ENCODE measurements at regions not wholly inside any gene's neighbourhood (a gene's known extent, or its start where the extent isn't known, plus 50 kb on each side); places are given as distances from the start of the nearest gene placed in this dataset.

DNA sequence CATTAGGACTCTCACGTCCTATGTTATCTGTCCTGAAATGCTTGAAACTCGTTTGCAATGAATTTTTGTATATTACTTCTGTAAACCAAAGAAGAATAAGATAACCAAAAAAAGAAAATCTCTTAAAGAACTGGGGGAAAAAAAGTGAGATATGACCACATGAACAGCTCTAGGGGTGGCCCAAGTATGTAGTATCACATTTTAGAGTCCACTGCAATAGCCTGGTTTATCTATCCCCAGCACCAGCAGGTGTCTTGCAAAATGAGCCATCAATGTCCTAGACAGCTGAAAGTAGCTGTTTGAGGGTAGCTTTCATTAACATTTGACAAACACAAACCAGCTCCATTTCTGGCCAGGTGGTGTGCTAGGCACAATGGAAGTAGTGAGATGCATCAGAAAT is 102.8 kb downstream of the PXDC1 start:
- ATAC-seq (no peak), FAIRE-seq (no peak), DNase-seq (ENCODE audit: low read depth, low spot score) (no peak)
- ChIA-PET POLR2A (no interaction called here), RAD21 (ENCODE audit: unreplicated experiment) (no interaction called here), SMC1A (ENCODE audit: uncharacterized antibody, unreplicated experiment) (no interaction called here), CTCF (no interaction called here)
- H4K20me1 ChIP-seq (ENCODE audit: control insufficient read depth, insufficient read depth), result no peaks in the 10 kb centered on the region
- H3K4me3 ChIP-seq, result no peak overlapping the region
- intact Hi-C loops (cut with micrococcal nuclease; ENCODE audit: unreplicated experiment), result no loop called here
- no peak overlapping the region for H2AFZ ChIP-seq (ENCODE audit: control insufficient read depth, low read depth, low read length)
- H3K27me3 ChIP-seq (replicated peaks in 1 of 2; ENCODE audit: control insufficient read depth in 2 of 2, insufficient read depth in 2 of 2, low read length in 1 of 2), result peaks cover 2% of the 10 kb centered on the region in 2 experiments; a peak in 2 of 4 replicates
- H3K79me2 ChIP-seq (ENCODE audit: control insufficient read depth, insufficient read depth, low read length), result no peaks in the 10 kb centered on the region
- H3K36me3 ChIP-seq (ENCODE audit: control insufficient read depth in 2 of 2, insufficient read depth in 2 of 2, low read length in 1 of 2), result no peaks in the 10 kb centered on the region
- no peak for TF ChIP-seq RAD21 (IDR thresholded peaks at IDR 0.05; ENCODE audit: insufficient read depth, low read depth, low read length)
- TF ChIP-seq ZNF207 (IDR thresholded peaks at IDR 0.05; ENCODE audit: borderline replicate concordance), result no peak
- no peak for TF ChIP-seq FOXK2 (IDR thresholded peaks at IDR 0.05)
- TF ChIP-seq TCF3 (IDR thresholded peaks at IDR 0.05; ENCODE audit: borderline replicate concordance, insufficient read depth, low read depth, low read length), result no peak
- TF ChIP-seq ZZZ3 (IDR thresholded peaks at IDR 0.05; ENCODE audit: control insufficient read depth, insufficient read length, low read depth), result no peak
- no peak for TF ChIP-seq RB1 (IDR thresholded peaks at IDR 0.05; ENCODE audit: borderline replicate concordance)
- TF ChIP-seq NFYA (IDR thresholded peaks at IDR 0.05; ENCODE audit: borderline replicate concordance, low read depth, low read length), result no peak
- TF ChIP-seq DPF2 (IDR thresholded peaks at IDR 0.05), result no peak
- no peak for TF ChIP-seq EZH2 (IDR thresholded peaks at IDR 0.05; ENCODE audit: borderline replicate concordance, control insufficient read depth, low read depth, low read length)
- no peak for TF ChIP-seq YBX1 (IDR thresholded peaks at IDR 0.05)
- no peak for TF ChIP-seq MEF2A (IDR thresholded peaks at IDR 0.05; ENCODE audit: insufficient read depth, low read depth, low read length)
- TF ChIP-seq ZNF622 (IDR thresholded peaks at IDR 0.05), result no peak
- TF ChIP-seq POU2F2 (IDR thresholded peaks at IDR 0.05; ENCODE audit: borderline replicate concordance, low read depth, low read length), result no peak
- TF ChIP-seq WRNIP1 (IDR thresholded peaks at IDR 0.05; ENCODE audit: borderline replicate concordance, low read depth, low read length), result no peak
- no peak for TF ChIP-seq SIN3A (IDR thresholded peaks at IDR 0.05; ENCODE audit: low read depth, low read length)
- no peak for TF ChIP-seq RAD51 (IDR thresholded peaks at IDR 0.05)
- TF ChIP-seq, protein P1, sequence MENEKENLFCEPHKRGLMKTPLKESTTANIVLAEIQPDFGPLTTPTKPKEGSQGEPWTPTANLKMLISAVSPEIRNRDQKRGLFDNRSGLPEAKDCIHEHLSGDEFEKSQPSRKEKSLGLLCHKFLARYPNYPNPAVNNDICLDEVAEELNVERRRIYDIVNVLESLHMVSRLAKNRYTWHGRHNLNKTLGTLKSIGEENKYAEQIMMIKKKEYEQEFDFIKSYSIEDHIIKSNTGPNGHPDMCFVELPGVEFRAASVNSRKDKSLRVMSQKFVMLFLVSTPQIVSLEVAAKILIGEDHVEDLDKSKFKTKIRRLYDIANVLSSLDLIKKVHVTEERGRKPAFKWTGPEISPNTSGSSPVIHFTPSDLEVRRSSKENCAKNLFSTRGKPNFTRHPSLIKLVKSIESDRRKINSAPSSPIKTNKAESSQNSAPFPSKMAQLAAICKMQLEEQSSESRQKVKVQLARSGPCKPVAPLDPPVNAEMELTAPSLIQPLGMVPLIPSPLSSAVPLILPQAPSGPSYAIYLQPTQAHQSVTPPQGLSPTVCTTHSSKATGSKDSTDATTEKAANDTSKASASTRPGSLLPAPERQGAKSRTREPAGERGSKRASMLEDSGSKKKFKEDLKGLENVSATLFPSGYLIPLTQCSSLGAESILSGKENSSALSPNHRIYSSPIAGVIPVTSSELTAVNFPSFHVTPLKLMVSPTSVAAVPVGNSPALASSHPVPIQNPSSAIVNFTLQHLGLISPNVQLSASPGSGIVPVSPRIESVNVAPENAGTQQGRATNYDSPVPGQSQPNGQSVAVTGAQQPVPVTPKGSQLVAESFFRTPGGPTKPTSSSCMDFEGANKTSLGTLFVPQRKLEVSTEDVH (IDR thresholded peaks at IDR 0.05; ENCODE audit: low read depth, partially characterized antibody), result no peak
- TF ChIP-seq FOS (IDR thresholded peaks at IDR 0.05; ENCODE audit: borderline replicate concordance, extremely low read depth, insufficient read length), result no peak
- H3K9me3 ChIP-seq (replicated peaks; ENCODE audit: control insufficient read depth, insufficient read depth, low read length), result no peaks in the 10 kb centered on the region
- no peak overlapping the region for H3K27ac ChIP-seq (ENCODE audit: control insufficient read depth, insufficient read depth)
- H3K4me1 ChIP-seq (ENCODE audit: control insufficient read depth, insufficient read depth, low read length), result no peaks in the 10 kb centered on the region
- H3K4me2 ChIP-seq (ENCODE audit: control insufficient read depth, insufficient read depth), result no peak overlapping the region
- BruUV-seq (replicated peaks), result no TSS peak
- H3K9ac ChIP-seq (ENCODE audit: control insufficient read depth, insufficient read depth, low read length), result no peak overlapping the region
- WGBS (ENCODE audit: insufficient coverage, insufficient replicate concordance, low lambda C conversion rate, missing lambda C conversion rate), result 38% methylated on average over 2 of the region's 2 CpGs
- in situ Hi-C loops (cut with MboI), result no loop called here

Measured in GM12878 (cell line).